A673 (cell line): ENCODE measurements at regions not wholly inside any gene's neighbourhood (a gene's known extent, or its start where the extent isn't known, plus 50 kb on each side); places are given as distances from the start of the nearest gene placed in this dataset.

Source experiments
- EZH2 ChIP-seq: fragments of 200-600 bp; sonication (generic); IDR thresholded peaks from 2 replicates; pipeline ENCODE4 v1.6.1; 2017; ENCODE audit warnings: borderline replicate concordance, low read depth, mild to moderate bottlenecking, mixed read lengths, antibody characterized with exemption, low read length; ENCODE audit not compliant: poor library complexity, severe bottlenecking
- TF ChIP-seq, protein P1 (sequence below): fragments of 300-800, 200-600 bp; sonication (generic); conservative IDR thresholded peaks from 2 replicates; pipeline ENCODE4 v1.5.1; 2017; ENCODE audit warnings: low read depth, mild to moderate bottlenecking, antibody characterized with exemption, low read length, moderate library complexity, mixed read lengths

DNA sequence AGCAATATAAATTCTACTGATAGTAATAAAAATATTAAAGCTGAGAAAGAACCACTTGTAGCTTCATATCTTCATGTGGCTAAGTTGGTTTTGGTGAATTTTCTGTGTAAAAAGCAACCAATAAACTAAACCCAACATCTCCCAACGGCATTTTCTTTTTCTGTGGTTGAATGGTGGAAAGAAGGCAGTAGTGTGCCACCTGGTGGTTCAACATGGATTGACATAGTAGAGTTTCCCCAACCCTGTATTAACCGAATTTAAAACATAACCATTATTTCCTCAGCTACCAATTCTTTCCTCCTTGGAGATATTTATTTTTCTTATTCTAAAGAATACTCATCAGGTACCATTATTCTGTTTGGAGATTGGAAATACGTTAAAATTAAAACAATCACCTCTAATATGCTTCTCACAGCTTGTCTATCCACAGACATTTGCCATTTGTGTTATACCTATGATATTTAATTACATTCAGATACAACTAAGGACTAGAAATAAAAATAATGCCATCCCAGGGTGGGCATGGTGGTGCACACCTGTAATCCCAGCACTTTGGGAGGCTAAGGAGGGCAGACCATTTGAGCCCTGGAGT, 117.1 kb upstream of the EEF1E1 start:
- no peak for TF ChIP-seq EZH2
- TF ChIP-seq, protein P1, sequence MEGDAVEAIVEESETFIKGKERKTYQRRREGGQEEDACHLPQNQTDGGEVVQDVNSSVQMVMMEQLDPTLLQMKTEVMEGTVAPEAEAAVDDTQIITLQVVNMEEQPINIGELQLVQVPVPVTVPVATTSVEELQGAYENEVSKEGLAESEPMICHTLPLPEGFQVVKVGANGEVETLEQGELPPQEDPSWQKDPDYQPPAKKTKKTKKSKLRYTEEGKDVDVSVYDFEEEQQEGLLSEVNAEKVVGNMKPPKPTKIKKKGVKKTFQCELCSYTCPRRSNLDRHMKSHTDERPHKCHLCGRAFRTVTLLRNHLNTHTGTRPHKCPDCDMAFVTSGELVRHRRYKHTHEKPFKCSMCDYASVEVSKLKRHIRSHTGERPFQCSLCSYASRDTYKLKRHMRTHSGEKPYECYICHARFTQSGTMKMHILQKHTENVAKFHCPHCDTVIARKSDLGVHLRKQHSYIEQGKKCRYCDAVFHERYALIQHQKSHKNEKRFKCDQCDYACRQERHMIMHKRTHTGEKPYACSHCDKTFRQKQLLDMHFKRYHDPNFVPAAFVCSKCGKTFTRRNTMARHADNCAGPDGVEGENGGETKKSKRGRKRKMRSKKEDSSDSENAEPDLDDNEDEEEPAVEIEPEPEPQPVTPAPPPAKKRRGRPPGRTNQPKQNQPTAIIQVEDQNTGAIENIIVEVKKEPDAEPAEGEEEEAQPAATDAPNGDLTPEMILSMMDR = peak; percentile 81
